ENCODE measurements at regions not wholly inside any gene's neighbourhood (a gene's known extent, or its start where the extent isn't known, plus 50 kb on each side); places are given as distances from the start of the nearest gene placed in this dataset.

- no peak overlapping the region for H3K9ac ChIP-seq (ENCODE audit: insufficient read depth, low read length, poor library complexity, severe bottlenecking)
- Mint-ChIP-seq H3K36me3 (no peaks in the 10 kb centered on the region), H3K9me3 (peaks cover 0 to 2% (median 0%) of the 10 kb centered on the region in 7 donors), H3K4me1 (peaks cover 26% of the 10 kb centered on the region), H3K27me3 (ENCODE audit: low read depth in 3 of 3) (peaks cover 0 to 2% (median 0%) of the 10 kb centered on the region in 3 donors), H3K4me3 (peak overlapping the region; percentile 63 to 87), H3K27ac (peak overlapping the region; percentile 57 to 90 (median 84))
- no peaks in the 10 kb centered on the region for H4K20me1 ChIP-seq (ENCODE audit: insufficient read depth, low read length)
- H3K4me1 ChIP-seq (ENCODE audit: control insufficient read depth in 1 of 2, insufficient read depth in 2 of 2, low read length in 2 of 2): peaks cover 24 to 26% of the 10 kb centered on the region in 2 donors
- H3K36me3 ChIP-seq (replicated peaks in 1 of 2; ENCODE audit: control insufficient read depth in 1 of 2, insufficient read depth in 2 of 2, low read length in 2 of 2): no peaks in the 10 kb centered on the region
- no peak for TF ChIP-seq CTCF (IDR thresholded peaks at IDR 0.05)
- 72% methylated on average over 12 of the region's 15 CpGs for WGBS (ENCODE audit: insufficient coverage)
- peak overlapping the region; percentile 56 for H2AFZ ChIP-seq (ENCODE audit: insufficient read depth, low read depth, low read length, poor library complexity, severe bottlenecking)
- DNase-seq: peak in 2 of 3 donors; percentile 26 to 34
- peak overlapping the region; percentile 24 to 63 (median 50) for H3K4me3 ChIP-seq (replicated peaks in 1 of 3; ENCODE audit: low read depth in 2 of 3, low read length in 3 of 3)
- H3K27ac ChIP-seq (ENCODE audit: low read depth in 1 of 2, low read length in 2 of 2): peak overlapping the region; percentile 74 to 81
- peak overlapping the region; percentile 63 for H3K4me2 ChIP-seq (replicated peaks; ENCODE audit: extremely low read depth, low read length, poor library complexity, severe bottlenecking)
- no peaks in the 10 kb centered on the region for H3K9me3 ChIP-seq (replicated peaks in 1 of 2; ENCODE audit: control insufficient read depth in 1 of 2, insufficient read depth in 1 of 2, low read length in 2 of 2)
- intact Hi-C loops (cut with micrococcal nuclease): loop anchor here in 1 of 2 donors (10.0 kb wide), 1 partner anchor 111 kb away; no protein-coding TSS in a partner anchor
- no peaks in the 10 kb centered on the region for H3K79me2 ChIP-seq (ENCODE audit: insufficient read depth, low read length)
- no peaks in the 10 kb centered on the region for H3K27me3 ChIP-seq (ENCODE audit: control insufficient read depth in 2 of 2, insufficient read depth in 2 of 2, low read length in 2 of 2)
Measured at GRCh38 chr2:8193686-8194615, 487.9 kb upstream of the ID2 start.

GRCh38 chr2:8195784-8196183, 486.1 kb upstream of the ID2 start:
- no peak overlapping the region for H3K4me2 ChIP-seq (replicated peaks; ENCODE audit: extremely low read depth, low read length, poor library complexity, severe bottlenecking)
- H3K36me3 Mint-ChIP-seq: peaks cover 5 to 6% of the 10 kb centered on the region in 2 donors
- no peaks in the 10 kb centered on the region for H3K36me3 ChIP-seq (replicated peaks in 1 of 2; ENCODE audit: control insufficient read depth in 1 of 2, insufficient read depth in 2 of 2, low read length in 2 of 2)
- H3K27ac Mint-ChIP-seq: no peak overlapping the region
- H3K4me3 Mint-ChIP-seq: no peak overlapping the region
- intact Hi-C loops (cut with micrococcal nuclease): loop anchor here in 1 of 2 donors (10.0 kb wide), 1 partner anchor 109 kb away; no protein-coding TSS in a partner anchor
- no peak overlapping the region for H2AFZ ChIP-seq (ENCODE audit: insufficient read depth, low read depth, low read length, poor library complexity, severe bottlenecking)
- H3K79me2 ChIP-seq (ENCODE audit: insufficient read depth, low read length): no peaks in the 10 kb centered on the region
- peaks cover 26 to 27% of the 10 kb centered on the region in 2 donors for H3K4me1 ChIP-seq (ENCODE audit: control insufficient read depth in 1 of 2, insufficient read depth in 2 of 2, low read length in 2 of 2)
- TF ChIP-seq CTCF (IDR thresholded peaks at IDR 0.05): no peak
- no peak overlapping the region for H3K27ac ChIP-seq (ENCODE audit: low read depth in 1 of 2, low read length in 2 of 2)
- peaks cover 0 to 8% of the 10 kb centered on the region in 2 donors for H3K9me3 ChIP-seq (replicated peaks in 1 of 2; ENCODE audit: control insufficient read depth in 1 of 2, insufficient read depth in 1 of 2, low read length in 2 of 2)
- peaks cover 26% of the 10 kb centered on the region for H3K4me1 Mint-ChIP-seq
- DNase-seq: no peak
- no CpG with 5 or more reads among the region's 1 CpG for WGBS (ENCODE audit: insufficient coverage)
- no peak overlapping the region for H3K4me3 ChIP-seq (replicated peaks in 1 of 3; ENCODE audit: low read depth in 2 of 3, low read length in 3 of 3)
- H3K27me3 Mint-ChIP-seq (ENCODE audit: low read depth in 3 of 3): no peaks in the 10 kb centered on the region
- H3K9ac ChIP-seq (ENCODE audit: insufficient read depth, low read length, poor library complexity, severe bottlenecking): no peak overlapping the region
- peaks cover 5 to 13% (median 9%) of the 10 kb centered on the region in 7 donors for H3K9me3 Mint-ChIP-seq
- H3K27me3 ChIP-seq (ENCODE audit: control insufficient read depth in 2 of 2, insufficient read depth in 2 of 2, low read length in 2 of 2): no peaks in the 10 kb centered on the region
- H4K20me1 ChIP-seq (ENCODE audit: insufficient read depth, low read length): no peaks in the 10 kb centered on the region

All from CD14-positive monocyte (primary cell).